Fibroblast of skin of scalp (primary cell): ENCODE measurements at regions not wholly inside any gene's neighbourhood (a gene's known extent, or its start where the extent isn't known, plus 50 kb on each side); places are given as distances from the start of the nearest gene placed in this dataset.
A peak's percentile ranks its signal among the peaks of the same experiment; 100 is the strongest.
"Not testable (repeated sequence)": the region's sequence is repeated elsewhere in the genome, so short reads cannot be mapped to it uniquely, and the experiment has no call there.

Experiments
- DNase-seq: peaks from one replicate; pipeline ENCODE4 v3.0.0-alpha.2; 2013

DNA sequence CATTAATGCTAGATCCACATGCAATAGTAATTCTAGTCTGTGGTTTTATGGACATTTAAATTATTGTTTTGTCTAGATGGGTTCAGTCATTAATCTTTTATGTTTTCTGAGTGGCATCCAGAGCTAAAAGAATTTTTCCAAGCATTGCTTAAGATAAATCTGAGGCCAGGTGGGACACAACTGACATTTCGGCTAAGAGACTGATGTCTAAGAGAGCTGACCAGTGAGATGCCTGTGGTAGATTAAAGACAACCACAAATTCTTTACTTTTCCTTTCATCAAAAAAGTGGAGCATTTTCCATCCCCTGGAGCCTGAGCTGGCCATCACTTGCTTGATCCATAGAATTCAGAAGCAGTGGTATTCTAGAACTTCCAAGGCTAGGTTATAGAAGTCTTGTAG lies 182.2 kb downstream of the NRP2 start:
- DNase-seq: peak; percentile 43

DNA sequence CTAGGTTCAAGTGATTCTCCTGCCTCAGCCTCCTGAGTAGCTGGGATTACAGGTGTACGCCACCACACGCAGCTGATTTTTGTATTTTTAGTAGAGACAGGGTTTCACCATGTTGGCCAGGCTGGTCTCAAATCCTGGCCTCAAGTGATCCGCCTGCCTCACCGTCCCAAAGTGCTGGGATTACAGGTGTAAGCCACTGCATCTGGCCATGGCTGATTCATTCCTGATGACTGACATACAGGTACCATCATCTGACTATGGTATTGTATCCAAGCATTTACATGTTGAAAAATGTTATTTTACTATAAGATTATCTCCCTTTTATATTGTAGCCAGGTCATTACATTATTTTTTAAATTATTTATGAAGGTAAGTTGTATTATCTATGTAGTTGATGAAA lies 180.5 kb downstream of the NRP2 start:
- DNase-seq: not testable (repeated sequence)

DNA sequence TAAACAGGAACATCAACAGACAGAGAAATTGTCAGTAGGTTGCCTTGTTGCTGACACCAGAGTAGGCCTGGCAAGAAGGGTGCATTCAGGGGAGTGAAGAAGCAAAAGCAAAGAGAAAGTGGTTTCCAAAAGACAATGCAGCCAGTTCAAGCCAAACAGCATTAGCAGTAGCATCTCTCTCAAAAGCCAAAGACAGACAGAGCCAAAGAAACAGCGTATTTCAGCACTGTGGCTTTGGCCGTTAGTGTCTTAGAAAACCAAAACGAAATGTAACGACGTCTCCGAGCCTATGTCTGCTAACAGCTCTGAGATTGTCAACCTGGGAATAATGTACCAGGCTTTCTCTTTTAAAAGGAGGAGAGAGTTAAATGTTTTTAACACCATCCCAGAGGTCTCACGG lies 178.6 kb downstream of the NRP2 start:
- DNase-seq: no peak

GRCh38 chr2:205860181-205860580 lies 177.9 kb downstream of the NRP2 start:
- DNase-seq: peak; percentile 46

DNA sequence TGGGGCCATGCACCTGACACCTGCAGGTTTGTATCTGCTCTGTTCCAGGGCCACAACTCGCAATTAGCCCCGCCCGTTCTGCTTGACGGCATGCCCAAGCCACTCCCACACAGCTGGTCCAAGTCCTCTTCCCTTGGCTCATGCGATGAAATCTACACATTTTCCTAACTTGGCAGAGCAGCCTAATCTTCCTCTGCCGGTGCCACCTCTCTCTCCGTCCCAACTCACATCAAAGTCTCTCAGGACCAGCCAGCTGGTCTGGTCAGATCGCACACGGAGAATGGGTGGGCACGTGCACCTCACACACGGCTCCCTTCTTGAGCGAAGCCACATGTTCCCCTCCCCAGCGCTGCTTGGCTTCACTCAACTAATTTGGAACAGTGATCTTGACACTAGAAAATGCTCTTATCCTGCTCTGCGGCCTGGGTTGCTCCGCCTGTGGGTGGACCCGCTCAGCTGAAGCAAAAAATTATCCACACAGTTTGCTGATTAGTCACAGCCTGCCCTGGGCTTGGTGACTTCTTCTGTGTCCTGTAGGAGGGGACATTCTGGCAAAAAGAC lies 176.7 kb downstream of the NRP2 start:
- DNase-seq: peak; percentile 87

GRCh38 chr2:205858275-205858674 lies 176.0 kb downstream of the NRP2 start:
- peak; percentile 49 for DNase-seq

DNA sequence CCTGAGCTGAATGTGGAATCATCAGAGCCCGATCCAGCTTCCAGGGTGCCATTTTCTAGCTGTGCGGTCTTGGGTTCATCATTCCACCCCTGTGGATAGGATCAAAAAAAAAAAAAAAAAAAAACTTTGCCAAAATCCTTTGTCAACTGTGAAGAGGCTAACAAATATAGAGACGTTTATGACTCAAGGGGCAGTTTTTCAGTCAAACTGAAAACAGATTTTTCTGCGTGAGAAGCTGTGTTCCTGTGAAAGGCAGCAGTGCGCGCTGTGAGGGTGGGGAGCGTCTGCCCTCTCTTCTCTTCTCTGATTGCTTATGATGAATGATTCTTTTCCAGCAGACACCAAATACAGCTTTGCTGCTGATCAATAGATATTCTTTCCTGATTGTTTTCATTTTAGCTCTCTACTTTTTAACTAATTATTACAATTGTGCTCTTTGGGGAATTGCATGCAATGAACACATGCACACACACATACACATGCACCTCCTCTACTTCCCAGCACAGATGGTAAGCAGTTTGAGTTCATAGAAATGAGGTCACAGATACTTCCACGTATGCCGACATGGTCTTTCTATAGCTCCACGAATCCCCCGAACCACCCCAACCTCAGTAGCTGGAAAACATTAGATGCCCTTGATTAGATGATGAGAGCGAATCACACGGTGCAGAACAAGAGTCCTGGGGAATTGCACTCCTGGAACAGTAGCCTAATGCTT lies 175.4 kb downstream of the NRP2 start:
- DNase-seq: peak; percentile 43

GRCh38 chr2:205852457-205852856 lies 170.2 kb downstream of the NRP2 start:
- no peak for DNase-seq

DNA sequence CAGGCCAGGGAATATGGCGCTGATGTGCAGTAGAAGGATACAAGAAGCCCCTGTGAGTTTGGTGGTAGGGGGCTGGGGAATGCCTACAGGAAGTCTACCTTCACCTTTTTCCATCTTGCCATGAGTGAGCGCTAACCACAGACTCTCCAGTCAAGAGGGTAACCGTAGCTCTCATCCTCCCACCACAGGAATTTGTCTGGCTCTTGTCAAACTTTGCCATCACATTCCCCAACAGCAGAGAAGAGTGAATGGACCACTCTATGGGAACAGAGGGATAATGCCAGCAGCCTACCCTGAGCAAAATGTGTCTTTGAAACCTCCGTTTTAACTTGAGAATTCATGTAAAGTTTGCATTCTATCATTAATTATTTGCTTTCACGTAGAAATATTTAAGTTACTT lies 168.3 kb downstream of the NRP2 start:
- DNase-seq: no peak

DNA sequence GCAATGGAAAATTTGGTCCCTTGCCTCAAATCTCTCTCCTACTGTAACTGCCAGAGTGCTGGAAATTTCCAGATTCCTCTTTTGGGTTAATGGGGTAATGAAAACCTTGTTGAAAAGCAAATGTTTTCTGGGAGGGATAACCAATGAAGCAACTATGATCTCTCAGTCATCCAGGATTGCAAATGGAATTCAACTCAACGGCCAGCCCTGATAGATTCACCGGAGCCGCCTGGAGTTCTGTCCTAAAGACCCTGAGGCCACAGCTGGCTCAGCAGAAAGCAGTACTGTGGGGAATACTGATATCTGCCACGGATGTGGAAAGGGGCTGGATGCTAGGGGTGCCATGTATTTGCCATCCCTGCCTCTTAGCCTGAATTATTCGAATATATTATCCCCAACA lies 167.8 kb downstream of the NRP2 start:
- no peak for DNase-seq

GRCh38 chr2:205849136-205849535 lies 166.8 kb downstream of the NRP2 start:
- no peak for DNase-seq

GRCh38 chr2:205848601-205849000 lies 166.3 kb downstream of the NRP2 start:
- DNase-seq: peak; percentile 34
